ENCODE measurements at regions not wholly inside any gene's neighbourhood (a gene's known extent, or its start where the extent isn't known, plus 50 kb on each side); places are given as distances from the start of the nearest gene placed in this dataset.

DNA sequence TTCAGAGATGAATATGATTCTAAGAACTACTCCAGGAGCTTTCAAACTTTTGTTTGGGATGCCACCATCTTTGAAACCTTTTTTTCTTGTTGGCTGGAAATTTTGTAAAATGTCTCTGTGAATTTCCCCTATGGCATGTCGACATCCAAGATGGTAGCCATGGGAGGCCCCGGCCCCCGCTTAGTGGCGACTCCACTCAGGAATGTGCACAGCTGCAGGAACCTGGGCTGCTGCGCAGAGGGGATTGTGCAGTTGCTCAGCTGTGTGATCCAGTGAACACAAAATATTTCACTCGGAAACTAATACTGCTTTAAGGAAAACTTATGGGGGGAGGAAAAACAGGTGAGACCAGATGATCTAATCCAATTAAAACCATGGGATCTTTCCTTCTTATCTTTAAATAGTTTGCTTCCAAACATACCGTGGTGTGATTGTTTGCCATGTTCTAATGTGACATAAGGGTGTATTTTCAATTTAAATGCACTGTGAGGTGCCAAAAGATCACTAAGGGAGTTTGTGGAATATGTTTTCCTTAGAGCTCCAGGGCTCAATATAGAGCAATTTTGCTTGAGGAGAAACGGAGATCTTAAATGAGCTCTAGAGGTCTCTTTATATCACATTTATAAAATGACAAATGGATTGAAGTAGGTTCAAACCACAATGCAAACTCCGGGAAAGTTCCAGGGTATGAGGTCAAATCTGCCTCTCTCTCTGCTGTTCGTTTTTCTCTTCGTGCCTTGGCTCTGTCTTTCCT is 497.7 kb downstream of the FGF9 start:
- no peak overlapping the region for H3K9ac ChIP-seq (replicated peaks in 1 of 4; ENCODE audit: extremely low read depth in 1 of 4, low read depth in 3 of 4, low read length in 3 of 4)
- no peak overlapping the region for H4K91ac ChIP-seq (replicated peaks; ENCODE audit: insufficient read length, low read length)
- no peaks in the 10 kb centered on the region for H3K27me3 ChIP-seq (replicated peaks in 1 of 4; ENCODE audit: control insufficient read depth in 3 of 4, extremely low read depth in 1 of 4, insufficient read depth in 3 of 4, low read length in 3 of 4)
- H3K79me2 ChIP-seq (ENCODE audit: control insufficient read depth in 1 of 2, insufficient read depth in 2 of 2, low read length in 2 of 2) = no peaks in the 10 kb centered on the region
- no peak overlapping the region for H2AFZ ChIP-seq (ENCODE audit: low read length)
- CTCF ChIA-PET (ENCODE audit: partially characterized antibody) = interaction anchor here (1.5 kb wide), 1 partner anchor 10 kb away, joined by 3 read pairs; no protein-coding TSS in a partner anchor
- H3K4me1 ChIP-seq (replicated peaks in 1 of 4; ENCODE audit: control insufficient read depth in 3 of 4, insufficient read depth in 4 of 4, low read length in 3 of 4) = no peaks in the 10 kb centered on the region; a peak in 1 of 7 replicates
- H3K36me3 ChIP-seq (ENCODE audit: control insufficient read depth in 2 of 4, insufficient read depth in 4 of 4, low read length in 3 of 4) = no peaks in the 10 kb centered on the region
- no peak overlapping the region for H2BK20ac ChIP-seq (ENCODE audit: low read length)
- no peak overlapping the region for H3K14ac ChIP-seq (ENCODE audit: insufficient read length)
- no peak overlapping the region for H4K5ac ChIP-seq (ENCODE audit: insufficient read length, low read depth, low read length)
- no peak overlapping the region for H3K4me2 ChIP-seq (ENCODE audit: insufficient read depth in 1 of 2, low read depth in 2 of 2, low read length in 2 of 2)
- no peak overlapping the region for H2AK5ac ChIP-seq (ENCODE audit: low read depth, low read length)
- H3K23me2 ChIP-seq (ENCODE audit: low read depth, low read length) = no peaks in the 10 kb centered on the region
- no peak for FAIRE-seq
- H2BK5ac ChIP-seq (ENCODE audit: low read depth, low read length) = no peak overlapping the region
- H3K4ac ChIP-seq (replicated peaks; ENCODE audit: insufficient read length, low read depth, low read length) = no peak overlapping the region
- no peak overlapping the region for H3K23ac ChIP-seq (ENCODE audit: insufficient read length)
- WGBS, 2 experiments (ENCODE audit: extremely low coverage in 1 of 2, insufficient coverage in 1 of 2, insufficient read length in 1 of 2, insufficient replicate concordance in 2 of 2, low coverage in 1 of 2, low lambda C conversion rate in 2 of 2, missing lambda C conversion rate in 1 of 2) = 88% methylated on average over 11 of the region's 11 CpGs; no CpG with 5 or more reads in 1 of the 2 experiments
- H2BK15ac ChIP-seq (ENCODE audit: low read length) = no peak overlapping the region
- no peak overlapping the region for H4K8ac ChIP-seq (ENCODE audit: extremely low read depth, insufficient read depth, low read length)
- no peak overlapping the region for H3K27ac ChIP-seq (ENCODE audit: low read depth, low read length)
- no peak overlapping the region for H3K4me3 ChIP-seq (ENCODE audit: extremely low read depth in 1 of 4, insufficient read depth in 2 of 4, low read depth in 3 of 4, low read length in 4 of 4)
- POLR2A ChIA-PET (ENCODE audit: partially characterized antibody) = no interaction called here
- DNase-seq (ENCODE audit: low read depth in 1 of 2, low spot score in 2 of 2) = no peak
- H3K18ac ChIP-seq (ENCODE audit: extremely low read depth, low read length) = no peak overlapping the region
- H3K56ac ChIP-seq (replicated peaks; ENCODE audit: insufficient read length, low read depth, low read length) = no peak overlapping the region
- no peaks in the 10 kb centered on the region for H4K20me1 ChIP-seq (replicated peaks in 1 of 2; ENCODE audit: control insufficient read depth in 1 of 2, insufficient read depth in 2 of 2, low read length in 2 of 2)
- no peaks in the 10 kb centered on the region for H3K9me3 ChIP-seq (ENCODE audit: insufficient read depth in 2 of 2, low read depth in 1 of 2, low read length in 1 of 2)
- H2BK120ac ChIP-seq (replicated peaks; ENCODE audit: low read depth, low read length) = no peak overlapping the region
- H3K79me1 ChIP-seq (ENCODE audit: low read depth, low read length) = no peaks in the 10 kb centered on the region
- H2BK12ac ChIP-seq (ENCODE audit: low read depth, low read length) = no peak overlapping the region
- no peak for TF ChIP-seq SP1 (IDR thresholded peaks at IDR 0.05; ENCODE audit: low read depth, low read length)
- no peak for TF ChIP-seq CHD2 (IDR thresholded peaks at IDR 0.05; ENCODE audit: low read length)
- no peak for TF ChIP-seq E2F6 (IDR thresholded peaks at IDR 0.05)
- no peak for TF ChIP-seq BCL11A (IDR thresholded peaks at IDR 0.05; ENCODE audit: low read depth in 2 of 2, low read length in 2 of 2)
- no peak for TF ChIP-seq NANOG (IDR thresholded peaks at IDR 0.05; ENCODE audit: insufficient read depth, low read depth, low read length, poor library complexity, severe bottlenecking)
- TF ChIP-seq PHF8 (conservative IDR thresholded peaks at IDR 0.05; ENCODE audit: low read depth, low read length) = no peak
- TF ChIP-seq FOSL1 (IDR thresholded peaks at IDR 0.05; ENCODE audit: insufficient read depth, low read depth, low read length) = no peak
- TF ChIP-seq RNF2 (IDR thresholded peaks at IDR 0.05; ENCODE audit: borderline replicate concordance, low read depth, low read length, missing control alignments, poor library complexity, severe bottlenecking) = no peak
- TF ChIP-seq TCF12 (IDR thresholded peaks at IDR 0.05; ENCODE audit: low read depth, low read length) = no peak
- TF ChIP-seq KDM1A (IDR thresholded peaks at IDR 0.05; ENCODE audit: borderline replicate concordance, low read length) = no peak
- TF ChIP-seq CTBP2 (IDR thresholded peaks at IDR 0.05; ENCODE audit: borderline replicate concordance, insufficient read depth, insufficient read length, low read length) = no peak
- TF ChIP-seq POU5F1 (IDR thresholded peaks at IDR 0.05; ENCODE audit: low read depth, low read length) = no peak
- no peak for TF ChIP-seq CREB1 (IDR thresholded peaks at IDR 0.05)
